ENCODE measurements at regions not wholly inside any gene's neighbourhood (a gene's known extent, or its start where the extent isn't known, plus 50 kb on each side); places are given as distances from the start of the nearest gene placed in this dataset.

DNA sequence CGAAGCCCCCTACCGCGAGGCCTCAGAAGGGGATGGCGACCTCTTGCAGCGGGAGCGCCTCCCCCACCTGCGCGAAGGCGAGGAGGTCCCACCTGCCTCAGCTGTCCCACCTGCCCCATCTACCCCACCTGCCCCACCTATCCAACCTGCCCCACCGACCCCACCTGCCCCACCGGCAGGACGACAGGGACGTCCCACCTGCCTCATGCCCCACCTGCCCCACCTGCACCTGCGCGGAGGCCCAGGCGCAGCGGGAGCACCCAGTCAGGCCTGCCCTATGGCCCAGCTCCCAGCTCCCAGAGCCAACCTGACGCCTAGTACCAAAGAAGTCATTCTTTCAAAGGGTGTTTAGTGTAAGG is 489.1 kb upstream of the SMIM21 start:
- TF ChIP-seq, protein P1, sequence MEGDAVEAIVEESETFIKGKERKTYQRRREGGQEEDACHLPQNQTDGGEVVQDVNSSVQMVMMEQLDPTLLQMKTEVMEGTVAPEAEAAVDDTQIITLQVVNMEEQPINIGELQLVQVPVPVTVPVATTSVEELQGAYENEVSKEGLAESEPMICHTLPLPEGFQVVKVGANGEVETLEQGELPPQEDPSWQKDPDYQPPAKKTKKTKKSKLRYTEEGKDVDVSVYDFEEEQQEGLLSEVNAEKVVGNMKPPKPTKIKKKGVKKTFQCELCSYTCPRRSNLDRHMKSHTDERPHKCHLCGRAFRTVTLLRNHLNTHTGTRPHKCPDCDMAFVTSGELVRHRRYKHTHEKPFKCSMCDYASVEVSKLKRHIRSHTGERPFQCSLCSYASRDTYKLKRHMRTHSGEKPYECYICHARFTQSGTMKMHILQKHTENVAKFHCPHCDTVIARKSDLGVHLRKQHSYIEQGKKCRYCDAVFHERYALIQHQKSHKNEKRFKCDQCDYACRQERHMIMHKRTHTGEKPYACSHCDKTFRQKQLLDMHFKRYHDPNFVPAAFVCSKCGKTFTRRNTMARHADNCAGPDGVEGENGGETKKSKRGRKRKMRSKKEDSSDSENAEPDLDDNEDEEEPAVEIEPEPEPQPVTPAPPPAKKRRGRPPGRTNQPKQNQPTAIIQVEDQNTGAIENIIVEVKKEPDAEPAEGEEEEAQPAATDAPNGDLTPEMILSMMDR (IDR thresholded peaks at IDR 0.05): no peak
- no peak for TF ChIP-seq POLR2A (IDR thresholded peaks at IDR 0.05)
